ENCODE measurements at regions not wholly inside any gene's neighbourhood (a gene's known extent, or its start where the extent isn't known, plus 50 kb on each side); places are given as distances from the start of the nearest gene placed in this dataset.

DNA sequence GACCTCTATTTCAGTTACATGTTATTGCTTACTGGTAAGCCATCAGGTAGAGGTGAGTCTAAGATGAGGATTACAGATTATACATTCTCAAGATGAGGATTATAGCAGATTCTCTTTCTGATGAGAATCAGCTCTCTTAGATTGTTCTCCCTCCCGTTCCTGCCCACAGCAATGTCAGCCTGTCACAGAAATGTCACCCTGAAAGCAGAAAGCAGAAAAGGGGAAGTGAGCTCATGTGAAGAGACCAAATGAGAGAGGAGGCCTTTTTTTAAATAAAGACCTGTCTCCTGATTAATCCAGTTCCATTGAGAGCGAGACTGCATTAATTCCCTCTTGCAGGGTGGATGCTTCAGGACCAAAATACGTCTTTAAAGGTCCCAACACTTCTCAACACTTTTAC, 445.6 kb downstream of the KCTD12 start:
- DNase-seq (ENCODE audit: low spot score) = no peak

DNA sequence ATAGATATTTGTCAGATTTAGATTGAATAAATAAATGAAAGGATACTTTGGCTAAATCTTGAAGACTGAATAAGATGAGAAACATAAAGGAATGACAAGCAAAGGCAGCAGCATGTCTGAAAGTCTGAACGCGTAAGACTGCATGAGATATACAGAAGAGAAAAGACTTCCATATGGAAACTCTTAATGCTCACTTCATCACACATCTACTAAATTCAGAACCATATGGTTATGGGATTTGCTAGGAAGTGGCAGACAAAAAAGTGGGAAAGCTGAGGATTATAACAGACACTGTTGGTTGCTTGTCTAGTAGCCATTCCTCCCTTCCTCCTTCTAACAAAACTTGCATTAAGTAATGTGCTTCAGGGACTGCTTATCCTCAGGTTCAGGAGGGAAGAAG, 446.7 kb downstream of the KCTD12 start:
- DNase-seq (ENCODE audit: low spot score) = no peak

DNA sequence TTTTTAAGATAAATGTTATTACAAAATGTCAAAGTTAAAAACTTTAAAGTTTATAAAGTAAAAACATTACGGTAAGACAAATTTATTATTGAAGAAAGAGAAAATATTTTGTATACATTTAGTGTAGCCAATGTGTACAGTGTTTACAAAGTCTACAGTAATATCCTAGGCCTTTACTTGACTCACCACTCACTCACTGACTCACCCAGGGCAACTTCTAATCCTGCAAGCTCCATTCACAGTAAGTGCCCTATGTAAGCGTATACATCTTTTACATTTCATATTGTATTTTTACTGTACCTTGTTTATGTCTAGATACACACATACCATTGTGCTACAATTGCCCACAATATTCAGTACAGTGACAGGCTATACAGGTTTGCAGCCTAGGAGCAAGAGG, 448.2 kb downstream of the KCTD12 start:
- DNase-seq (ENCODE audit: low spot score) = no peak

DNA sequence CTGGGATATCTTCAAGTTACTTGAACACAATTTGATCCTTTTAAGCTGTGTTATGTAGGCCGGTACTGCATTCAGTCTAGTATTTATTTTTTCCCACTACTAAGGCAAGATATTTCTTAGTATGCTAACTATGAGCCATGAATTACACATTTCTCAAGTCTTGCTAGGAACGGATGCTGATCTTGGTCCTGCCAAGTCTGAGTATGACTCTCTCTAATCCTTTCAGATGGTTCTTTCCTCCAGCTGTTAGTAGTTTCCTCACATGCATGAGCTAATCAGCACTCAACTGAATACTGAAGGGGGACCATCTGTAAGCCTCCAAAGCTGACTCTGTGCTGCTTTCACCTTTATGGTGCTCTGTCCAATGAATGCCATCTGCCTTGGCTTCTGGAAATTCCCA, 460.3 kb downstream of the KCTD12 start:
- no peak for DNase-seq (ENCODE audit: low spot score)

DNA sequence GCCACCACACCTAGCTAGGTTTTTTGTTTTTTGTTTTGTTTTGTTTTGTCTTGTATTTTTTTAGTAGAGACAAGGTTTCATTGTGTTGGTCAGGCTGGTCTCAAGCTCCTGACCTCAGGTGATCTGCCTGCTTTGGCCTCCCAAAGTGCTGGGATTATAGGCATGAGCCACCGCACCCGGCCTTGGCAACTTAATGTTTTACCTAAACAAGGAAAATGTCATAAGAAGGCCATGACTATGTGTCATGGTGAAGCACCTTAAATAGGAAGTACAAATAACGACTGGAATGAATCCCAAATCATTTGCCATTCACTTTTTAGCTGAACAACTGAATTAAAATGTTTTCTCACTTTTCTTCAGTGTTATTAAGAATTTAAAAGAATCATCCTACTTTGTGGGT, 465.2 kb downstream of the KCTD12 start:
- DNase-seq (ENCODE audit: low spot score) = no peak

DNA sequence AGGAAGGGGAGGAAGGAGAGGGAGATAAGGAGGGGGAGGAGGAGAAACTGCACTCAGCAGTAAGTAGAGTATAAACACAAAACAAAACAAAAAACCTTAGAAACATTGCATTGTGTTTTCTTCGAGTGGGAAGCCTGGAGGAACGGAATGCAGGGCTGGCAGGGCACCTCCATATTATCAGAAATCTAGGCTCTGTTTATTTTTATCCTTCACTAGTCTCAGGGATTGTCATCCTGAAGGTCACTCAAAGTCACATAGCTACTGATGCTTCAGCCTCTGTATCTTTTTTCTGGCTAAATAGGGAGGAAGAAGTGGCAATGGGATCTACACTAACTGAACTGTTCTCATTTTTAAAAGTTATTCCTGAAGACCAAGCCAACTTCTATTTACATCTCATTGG, 467.8 kb downstream of the KCTD12 start:
- DNase-seq (ENCODE audit: low spot score) = no peak

DNA sequence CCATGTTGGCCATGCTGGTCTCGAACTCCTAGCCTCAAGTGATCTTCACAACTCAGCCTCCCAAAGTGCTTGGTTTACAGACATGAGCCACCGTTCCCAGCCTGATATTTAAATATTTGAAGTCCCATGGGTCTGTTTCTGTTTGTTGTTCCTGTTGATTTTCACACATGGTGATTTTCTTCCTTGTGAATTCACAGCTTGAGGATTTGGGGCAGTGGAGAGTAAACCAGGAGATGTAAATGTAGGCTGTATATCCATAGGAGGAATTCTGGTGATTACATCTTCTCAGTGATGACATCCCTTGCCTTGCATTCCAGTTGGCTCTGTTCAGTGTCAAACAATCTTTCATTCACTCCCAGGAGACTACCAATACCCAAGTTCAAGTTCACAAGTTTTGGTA, 471.9 kb downstream of the KCTD12 start:
- DNase-seq (ENCODE audit: low spot score) = no peak

DNA sequence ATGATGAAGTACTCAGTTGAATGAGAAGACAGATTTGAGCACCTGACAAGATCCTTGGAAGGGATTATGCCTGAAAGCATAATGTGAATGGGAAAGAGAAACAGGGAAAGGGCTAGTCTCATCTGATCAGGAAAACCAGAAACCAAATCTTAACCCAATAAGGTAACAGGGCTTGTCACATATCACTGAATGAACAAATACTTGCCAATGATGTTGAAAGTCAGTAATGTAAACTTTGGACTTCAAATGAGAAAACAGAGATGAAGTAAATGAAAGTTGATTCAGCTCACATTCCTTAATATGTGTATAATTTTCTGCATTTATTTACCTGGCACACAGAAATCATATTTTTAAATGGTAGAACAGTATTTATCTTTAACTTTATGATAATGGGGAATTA, 480.0 kb downstream of the KCTD12 start:
- no peak for DNase-seq (ENCODE audit: low spot score)

DNA sequence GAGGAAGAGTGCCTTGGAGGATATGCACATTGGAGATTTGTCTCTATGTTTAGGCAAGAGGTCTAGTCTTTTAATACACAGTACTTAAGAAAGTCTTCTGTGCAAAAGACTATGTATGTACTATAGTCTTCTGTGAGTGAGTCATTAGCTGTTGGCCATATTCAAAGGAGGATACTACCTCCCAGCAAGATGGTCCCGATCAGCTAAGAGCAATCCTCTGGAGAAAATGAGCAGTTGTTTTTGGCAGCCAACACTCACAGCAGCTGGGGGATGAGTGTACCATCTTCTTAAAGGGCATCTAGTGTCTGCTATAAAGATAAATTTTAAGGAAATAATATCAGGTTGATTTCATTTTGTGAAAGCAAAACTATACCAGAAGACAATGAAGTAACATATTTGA, 487.8 kb downstream of the KCTD12 start:
- no peak for DNase-seq (ENCODE audit: low spot score)

DNA sequence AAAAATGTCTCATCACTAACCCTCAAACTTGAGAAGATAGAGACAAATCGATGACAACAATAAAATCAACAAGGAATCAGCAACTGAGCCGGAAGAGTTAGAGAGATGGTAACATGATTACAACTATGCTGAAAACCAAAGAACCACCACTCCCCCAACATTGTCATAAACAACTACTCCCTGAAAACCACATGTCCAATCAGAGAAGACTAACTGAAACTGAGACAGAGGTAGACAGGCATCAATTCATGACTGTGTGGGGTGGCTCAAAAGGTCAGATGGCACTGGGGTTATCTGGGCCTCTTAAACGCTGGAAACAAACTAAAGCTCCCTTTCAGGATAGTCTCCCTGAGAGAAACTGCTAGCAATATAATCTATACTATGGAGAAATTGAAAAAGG, 488.8 kb downstream of the KCTD12 start:
- DNase-seq (ENCODE audit: low spot score) = no peak

DNA sequence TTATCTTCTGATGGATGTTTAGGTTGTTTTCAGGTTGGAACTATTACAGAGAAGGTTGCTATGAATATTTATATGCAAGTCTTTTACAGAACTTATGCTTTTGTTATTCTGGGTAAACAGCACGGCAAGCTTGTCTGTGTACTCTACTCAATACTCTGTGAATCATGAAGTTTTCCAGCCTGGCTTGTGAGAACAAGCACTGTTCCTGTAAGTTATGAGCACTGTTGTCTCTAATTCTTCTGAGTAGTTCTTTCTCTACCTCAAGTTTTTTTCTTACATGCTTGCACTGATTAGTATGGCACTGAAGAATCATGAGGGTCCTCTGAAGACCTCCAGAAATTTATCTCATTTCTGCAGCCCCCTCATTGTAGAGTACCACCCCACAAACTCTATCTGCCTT, 496.9 kb downstream of the KCTD12 start:
- no peak for DNase-seq (ENCODE audit: low spot score)

DNA sequence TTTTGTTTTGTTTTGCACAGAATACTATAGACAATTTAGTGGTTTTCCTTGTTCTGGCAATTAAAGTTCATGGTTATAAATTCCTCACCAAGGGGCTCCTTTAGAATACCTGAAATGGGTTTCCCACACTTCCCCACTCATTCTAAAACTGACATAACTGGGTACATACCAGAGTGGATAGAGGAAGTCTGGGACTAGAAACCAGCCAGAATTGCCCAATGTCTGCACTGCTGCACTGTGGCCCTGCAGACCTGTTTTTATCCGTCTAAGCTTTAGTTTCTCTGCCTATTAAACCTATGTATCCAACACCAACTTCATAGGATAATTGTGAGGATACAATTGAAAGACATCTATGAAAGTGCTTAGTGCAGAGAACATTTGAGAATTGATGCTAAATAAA, 498.6 kb downstream of the KCTD12 start:
- no peak for DNase-seq (ENCODE audit: low spot score)

DNA sequence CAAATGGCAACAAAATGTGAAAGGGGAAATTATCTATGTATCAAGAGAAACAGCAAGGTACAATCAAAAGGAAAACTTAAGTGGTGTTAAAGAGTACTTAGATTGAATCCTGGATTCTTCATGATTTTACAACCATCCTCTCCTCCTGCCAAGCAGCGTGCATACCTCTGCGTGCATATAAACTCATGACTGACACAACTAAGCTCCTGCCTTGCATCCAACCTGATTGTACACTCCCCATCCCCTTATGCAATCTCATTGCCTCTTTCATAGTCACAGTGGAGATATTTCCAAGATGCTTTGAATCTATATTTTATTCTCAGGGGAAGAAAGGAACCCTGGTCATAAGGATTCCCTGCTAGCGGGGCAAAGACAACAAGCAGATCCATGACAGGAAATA, 499.9 kb downstream of the KCTD12 start:
- DNase-seq (ENCODE audit: low spot score) = no peak

DNA sequence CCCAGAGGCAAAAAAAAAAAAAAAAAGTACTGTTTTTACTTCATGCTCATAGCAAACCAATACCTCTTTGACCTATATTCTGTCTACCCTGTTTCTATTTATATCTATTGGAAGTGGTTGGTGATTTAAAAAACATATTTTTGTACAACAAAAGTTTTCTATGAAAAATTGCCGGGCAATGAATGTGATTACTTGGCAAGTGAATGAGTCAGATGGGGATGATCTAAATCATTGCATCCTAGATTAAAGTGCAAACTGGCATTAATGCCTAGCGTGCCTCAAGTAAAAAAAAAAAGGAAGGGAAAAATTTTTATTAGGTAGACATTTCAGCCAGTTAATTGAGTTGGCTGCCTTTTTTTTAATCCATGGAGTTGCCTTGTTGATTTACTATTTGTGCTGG, 500.6 kb downstream of the KCTD12 start:
- no peak for DNase-seq (ENCODE audit: low spot score)

DNA sequence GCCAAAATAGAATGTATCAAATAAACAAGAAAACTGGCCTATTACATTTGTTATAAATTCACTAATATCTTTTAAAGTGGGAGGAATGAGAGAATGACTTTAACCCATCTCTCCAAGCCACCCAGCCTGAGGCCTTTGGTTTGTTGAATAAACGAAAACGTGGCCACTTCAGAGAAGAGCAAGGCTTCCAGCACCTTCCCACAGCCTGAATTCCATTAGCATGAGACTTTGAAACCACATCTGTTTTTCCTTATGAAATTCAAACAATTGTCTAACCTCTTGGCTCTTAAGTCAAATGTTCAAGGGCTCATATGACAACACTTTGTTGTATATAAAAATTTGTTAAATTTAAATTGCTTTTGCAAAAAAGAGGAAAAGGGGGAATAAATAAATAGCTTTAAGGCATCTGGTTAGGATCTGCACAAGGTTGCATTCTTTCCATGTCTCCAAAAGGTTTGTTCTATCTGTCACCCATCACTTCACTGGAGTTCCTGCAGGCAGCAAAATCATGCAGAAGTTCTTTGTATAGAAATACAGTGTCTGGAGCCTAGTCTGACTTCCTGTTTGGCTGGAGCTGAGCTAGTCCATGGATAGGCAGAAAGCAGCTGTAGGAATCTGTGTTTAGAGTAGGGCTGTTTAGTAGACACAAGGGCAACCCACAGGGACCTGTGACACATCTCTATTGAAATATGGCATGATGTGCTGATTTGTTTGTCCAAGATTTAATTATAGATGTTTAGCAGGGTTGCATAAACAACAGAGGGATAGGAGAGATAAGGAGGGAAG, 502.3 kb downstream of the KCTD12 start:
- no peak for DNase-seq (ENCODE audit: low spot score)

DNA sequence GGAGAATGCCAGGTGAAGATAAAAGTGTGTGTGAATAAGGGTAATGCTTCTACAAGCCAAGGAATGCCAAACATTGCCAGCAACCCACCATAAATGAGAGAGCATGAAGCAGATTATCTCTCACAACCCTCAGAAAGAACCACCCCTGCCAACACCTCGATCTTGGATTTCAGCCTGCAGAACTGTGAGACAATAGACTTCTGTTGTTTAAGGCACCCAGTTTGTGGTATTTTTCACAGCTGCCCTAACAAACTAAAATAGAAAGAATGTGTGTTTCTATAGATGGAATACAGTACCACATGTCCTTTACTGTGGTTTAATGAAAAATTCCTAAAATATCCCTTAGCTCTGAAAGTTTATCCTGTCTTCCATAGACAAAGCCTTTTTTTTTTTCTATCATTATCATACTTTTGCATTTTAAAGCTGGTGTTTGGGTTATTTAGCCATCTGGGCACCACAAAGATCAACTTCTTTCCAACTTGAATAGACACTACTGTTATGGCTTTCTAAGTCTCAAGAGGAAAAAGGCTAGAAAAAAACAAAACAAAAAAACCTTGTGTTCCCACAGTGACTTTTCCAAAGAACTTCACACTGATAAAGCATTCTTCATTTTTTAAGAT, 505.6 kb downstream of the KCTD12 start:
- DNase-seq (ENCODE audit: low spot score) = no peak

DNA sequence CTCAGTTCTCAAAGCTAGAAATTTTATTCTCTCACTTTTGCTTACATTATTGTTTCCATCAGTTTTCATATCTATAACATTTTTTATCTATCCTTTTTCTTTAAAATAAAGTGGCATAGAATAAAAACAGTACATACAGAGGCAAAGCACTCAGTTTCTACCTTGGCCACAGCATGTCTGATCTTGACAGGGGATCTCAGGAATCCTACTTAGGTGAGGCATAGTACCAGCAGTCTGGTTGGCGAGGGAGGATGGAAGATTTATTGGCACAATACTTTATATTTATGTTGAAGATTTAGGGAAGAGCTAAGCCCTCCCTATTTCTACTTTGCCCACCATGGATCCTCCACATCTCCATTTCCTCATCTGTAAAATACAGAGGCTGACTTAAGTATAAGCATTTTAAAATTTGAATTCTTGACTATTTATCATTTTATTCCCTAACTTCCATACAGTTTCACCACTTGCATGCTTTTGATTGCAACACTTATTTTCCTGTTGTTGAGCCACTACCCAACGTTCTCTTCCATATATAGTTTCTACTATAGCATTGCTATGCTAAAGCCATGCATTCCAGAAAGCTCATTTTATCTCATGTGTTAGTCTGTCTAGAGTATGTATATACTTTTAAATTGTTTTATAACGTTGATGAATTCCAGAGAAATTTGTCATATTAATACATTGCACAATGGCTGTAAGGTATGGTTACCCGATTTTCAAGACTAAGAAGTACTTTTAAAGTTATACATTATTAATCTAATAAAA, 506.7 kb downstream of the KCTD12 start:
- no peak for DNase-seq (ENCODE audit: low spot score)

DNA sequence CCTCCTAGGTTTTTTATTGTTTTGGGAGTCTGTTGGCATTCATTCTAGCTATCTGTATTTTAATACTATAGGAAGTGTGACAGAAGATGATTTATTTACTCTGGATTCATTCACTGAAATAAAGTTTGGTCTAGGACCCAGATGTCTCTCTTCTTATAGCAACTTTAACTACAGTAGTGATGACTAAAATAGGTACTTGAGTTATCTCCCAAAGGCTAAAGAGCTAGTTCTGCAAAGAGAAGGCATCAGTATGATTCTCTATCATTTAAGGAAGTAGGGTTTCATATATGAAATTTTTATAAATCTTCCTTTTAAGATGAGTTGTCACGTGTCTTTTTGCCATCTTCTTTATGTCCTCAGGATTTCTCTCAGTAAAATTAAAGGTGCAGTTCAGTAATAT, 507.4 kb downstream of the KCTD12 start:
- no peak for DNase-seq (ENCODE audit: low spot score)

DNA sequence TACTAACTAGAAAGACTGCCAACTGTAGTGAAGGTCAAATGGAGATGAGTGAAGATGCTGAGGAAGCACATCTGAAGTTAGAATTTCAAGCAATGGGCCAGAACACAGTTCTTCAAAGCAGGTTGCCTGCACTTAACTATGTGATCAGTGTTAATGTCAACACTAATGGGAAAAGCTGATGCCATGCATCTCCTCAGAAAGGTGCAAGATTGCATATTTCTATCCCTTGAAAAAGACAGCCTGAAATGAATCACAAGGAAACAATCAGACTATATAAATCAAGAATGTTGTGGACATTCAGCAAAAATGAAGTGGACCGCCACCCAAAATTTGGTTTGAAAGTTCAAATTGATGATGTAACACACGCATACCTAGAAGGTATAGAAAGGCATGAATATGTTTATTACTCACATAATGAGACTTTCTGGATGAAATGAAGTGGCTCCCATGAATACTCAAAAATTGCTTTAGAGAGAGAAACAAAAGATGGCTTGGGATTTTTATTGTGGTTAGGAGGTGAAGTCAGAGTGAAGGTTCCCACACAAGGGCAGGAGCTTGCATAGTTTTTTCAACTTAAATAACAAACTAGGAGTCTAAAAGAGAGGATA, 522.4 kb downstream of the KCTD12 start:
- no peak for DNase-seq (ENCODE audit: low spot score)

DNA sequence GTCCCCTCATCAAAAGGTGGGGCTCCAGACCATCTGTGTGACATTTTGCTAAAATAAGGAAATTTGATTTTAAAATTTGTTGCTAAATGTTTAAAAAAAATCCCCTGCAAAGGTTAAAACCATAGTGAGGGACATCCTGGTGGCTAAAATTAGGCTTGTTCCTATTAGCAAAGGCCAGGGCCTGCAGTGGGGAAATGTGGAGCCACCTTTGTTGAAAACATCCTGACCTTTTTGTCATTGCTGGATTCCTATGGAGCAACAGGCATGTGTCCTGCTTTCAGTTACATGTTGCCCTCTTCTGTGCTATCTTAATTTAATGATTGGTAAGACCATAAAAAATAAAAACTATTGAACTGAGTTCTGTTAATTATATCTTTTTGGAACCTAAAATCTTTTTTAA, 524.3 kb downstream of the KCTD12 start:
- no peak for DNase-seq (ENCODE audit: low spot score)

DNA sequence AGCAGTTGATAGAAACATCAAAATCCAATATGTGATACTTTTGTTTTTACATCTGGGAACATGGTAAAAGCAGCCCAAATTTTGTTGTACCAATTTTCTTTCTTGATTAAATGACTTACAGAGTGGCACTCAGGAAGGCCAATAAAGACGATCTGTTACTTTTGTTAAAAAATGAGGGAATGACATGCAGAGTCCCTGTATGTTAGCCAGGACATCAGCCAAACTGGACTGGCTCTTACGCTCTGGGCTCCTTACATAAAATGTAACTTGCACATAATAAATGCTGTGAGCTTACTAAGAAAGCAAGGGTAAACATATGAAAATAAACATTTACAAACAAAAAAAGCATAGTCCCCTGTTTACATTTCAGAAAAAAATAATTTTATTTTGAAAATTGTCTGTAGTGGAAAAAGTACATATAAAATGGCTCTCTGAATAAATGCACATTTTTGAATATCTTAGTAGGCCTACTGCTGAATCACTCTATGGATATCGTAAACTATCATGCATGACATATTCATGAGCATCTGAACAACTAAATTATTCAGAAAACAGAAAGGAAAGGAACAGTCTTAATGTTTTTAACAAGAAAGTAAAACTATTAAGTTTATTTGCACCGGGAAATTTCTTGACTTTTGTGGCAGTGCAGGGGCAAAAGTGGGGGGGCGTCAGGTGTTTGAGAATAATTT, 534.5 kb downstream of the KCTD12 start:
- no peak for DNase-seq (ENCODE audit: low spot score)

DNA sequence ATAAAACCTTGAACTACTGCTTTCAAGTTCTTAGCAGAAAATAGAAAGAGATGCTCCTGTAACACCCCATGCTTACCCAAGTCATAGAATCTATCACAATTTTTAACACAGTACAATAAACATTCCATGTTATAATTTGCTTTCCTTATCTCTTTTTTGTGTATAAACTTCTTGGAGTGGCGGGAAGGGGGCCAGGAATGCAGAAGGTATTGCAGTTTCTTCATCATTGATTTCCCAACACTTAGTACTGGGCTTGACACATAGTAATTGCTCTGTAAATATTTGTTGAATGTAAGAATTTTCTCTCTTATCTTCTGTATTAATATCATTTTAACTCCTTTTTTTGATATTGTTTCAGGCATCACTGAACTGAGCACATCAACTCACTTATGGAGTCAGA, 535.8 kb downstream of the KCTD12 start:
- no peak for DNase-seq (ENCODE audit: low spot score)

All from hepatic stellate cell (primary cell).